SU-DHL-6 (cell line): ENCODE measurements at regions not wholly inside any gene's neighbourhood (a gene's known extent, or its start where the extent isn't known, plus 50 kb on each side); places are given as distances from the start of the nearest gene placed in this dataset.

Experiments used
- CTCF ChIP-seq: fragments of 200-600 bp; sonication (generic); IDR thresholded peaks from one replicate; pipeline ENCODE4 v1.5.1; 2017; ENCODE audit warnings: antibody characterized with exemption, mild to moderate bottlenecking, low read length, moderate library complexity; ENCODE audit not compliant: insufficient read depth, poor library complexity, severe bottlenecking
- EZH2phosphoT487 ChIP-seq: fragments of 200-600 bp; sonication (generic), shearing (Covaris generic); conservative IDR thresholded peaks from 2 replicates; pipeline ENCODE4 v1.6.1; 2018; ENCODE audit warnings: mild to moderate bottlenecking, antibody characterized with exemption, low read length, moderate library complexity, mixed read lengths

- TF ChIP-seq CTCF (no peak), EZH2phosphoT487 (no peak)
These were observed 228.4 kb upstream of the JAG1 start for GRCh38 chr20:10902174-10902573.
